HK-2 (cell line): ENCODE measurements at regions not wholly inside any gene's neighbourhood (a gene's known extent, or its start where the extent isn't known, plus 50 kb on each side); places are given as distances from the start of the nearest gene placed in this dataset.
"Not testable (repeated sequence)": the region's sequence is repeated elsewhere in the genome, so short reads cannot be mapped to it uniquely, and the experiment has no call there.

Experiments
- DNase-seq: peaks from one replicate; pipeline ENCODE4 v3.0.0-alpha.2; 2018; ENCODE audit not compliant: unreplicated experiment

DNA sequence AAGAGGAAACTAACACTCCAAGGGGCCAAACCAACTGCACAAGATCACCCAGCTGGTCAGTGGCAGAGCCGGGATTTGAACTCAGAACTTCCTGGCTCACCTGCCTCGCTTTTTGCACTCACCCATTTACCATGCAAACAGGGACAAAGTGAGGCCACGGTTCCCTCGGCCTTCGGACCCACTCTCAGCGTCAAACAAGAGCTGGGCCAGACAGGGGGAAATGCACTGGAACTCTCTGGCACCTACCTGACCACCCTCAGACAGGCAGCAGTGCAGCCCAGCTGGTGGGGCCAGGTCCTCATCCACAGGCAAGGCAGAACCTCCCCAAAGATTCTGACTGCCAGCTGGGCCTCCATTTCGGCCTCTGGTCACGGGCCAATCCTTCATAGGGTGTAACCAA, 93.7 kb upstream of the SRSF6 start:
- no peak for DNase-seq

DNA sequence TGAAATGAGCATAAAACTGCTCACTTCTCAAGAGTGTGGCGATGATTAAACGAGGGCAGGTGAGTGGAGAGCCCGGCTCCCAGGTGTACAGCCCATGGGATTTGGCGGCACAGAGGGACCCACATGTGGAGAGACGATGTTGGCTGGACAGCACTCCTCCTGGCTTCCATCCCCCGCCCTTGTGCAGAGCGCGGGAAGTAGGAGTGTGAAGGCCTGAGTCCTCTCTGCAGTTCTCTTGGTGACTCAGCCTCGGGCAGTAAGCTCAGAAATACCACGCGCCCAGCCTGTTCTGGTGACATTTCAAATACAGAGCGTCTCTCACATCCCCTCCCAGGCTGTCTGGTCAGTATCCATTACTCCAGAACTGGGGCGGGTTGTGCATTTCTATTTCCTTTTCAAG, 94.2 kb upstream of the SRSF6 start:
- no peak for DNase-seq

DNA sequence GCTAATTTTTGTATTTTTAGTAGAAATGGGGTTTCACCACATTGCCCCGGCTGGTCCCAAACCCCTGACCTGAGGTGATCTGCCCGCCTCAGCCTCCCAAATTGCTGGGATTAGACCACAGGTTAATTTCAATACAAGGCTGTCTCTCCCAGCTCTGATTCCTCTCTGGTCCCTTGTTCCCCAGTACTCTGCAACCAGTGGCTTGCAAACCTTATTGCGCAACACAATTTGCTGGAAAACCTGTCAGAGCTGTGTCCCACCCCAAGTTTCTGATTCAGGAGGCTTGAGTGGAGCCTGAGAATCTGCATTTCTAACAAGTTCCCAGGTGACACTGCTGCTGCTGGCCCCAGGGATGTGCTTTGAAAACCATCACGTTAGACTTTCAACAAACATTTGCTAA, 96.2 kb upstream of the SRSF6 start:
- no peak for DNase-seq

DNA sequence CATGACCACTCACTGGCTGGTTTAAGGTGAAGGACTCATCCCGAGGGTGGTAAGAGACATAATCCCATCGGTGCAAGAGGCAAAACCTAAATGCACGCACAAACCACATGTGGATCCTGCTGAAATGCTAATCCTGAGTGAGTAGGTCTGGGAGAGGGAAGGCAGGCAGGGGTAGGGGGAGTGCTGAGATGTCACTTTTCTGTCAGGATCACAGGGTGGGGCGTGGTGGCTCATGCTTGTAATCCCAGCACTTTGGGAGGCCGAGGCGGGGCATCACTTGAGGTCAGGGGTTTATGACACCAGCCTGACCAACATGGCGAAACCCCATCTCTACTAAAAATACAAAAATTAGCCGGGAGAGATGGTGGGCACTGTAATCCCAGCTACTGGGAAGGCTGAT, 97.7 kb upstream of the SRSF6 start:
- no peak for DNase-seq

DNA sequence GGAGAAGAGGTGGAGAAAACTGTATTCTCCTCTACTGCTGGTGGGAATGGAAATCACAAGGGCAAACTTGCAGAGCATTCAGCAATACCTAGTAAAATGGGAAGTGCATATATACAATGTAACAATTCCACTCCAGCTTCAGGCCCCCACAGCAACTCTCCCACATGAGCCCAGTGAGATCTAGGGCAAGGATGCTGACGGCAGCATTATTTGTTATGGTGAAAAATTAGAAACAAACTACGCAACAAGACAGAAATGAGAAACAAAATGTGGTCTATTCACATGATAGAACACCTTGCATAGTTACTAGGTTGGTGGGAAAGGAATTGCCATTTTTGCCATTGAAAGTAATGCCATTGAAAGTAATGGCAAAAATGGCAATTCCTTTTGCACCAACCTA, 98.9 kb upstream of the SRSF6 start:
- DNase-seq, result no peak

DNA sequence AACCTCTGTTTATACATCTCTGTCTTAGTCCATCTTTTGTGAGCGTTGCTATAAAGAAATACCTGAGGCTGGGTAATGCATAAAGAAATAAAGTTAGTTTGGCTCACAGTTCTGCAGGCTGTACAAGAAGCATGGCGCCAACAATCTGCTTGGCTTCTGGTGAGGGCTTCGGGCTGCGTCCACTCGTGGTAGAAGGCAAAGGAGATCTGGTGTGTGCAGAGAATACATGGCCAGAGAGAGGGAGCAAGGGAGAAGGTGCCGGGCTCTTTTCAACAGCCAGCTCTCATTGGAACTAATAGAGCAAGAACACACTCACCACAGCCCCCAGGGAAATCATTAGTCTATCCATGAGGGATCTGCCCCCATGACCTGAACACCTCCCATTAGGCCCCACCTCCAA, 100.3 kb upstream of the SRSF6 start:
- no peak for DNase-seq

DNA sequence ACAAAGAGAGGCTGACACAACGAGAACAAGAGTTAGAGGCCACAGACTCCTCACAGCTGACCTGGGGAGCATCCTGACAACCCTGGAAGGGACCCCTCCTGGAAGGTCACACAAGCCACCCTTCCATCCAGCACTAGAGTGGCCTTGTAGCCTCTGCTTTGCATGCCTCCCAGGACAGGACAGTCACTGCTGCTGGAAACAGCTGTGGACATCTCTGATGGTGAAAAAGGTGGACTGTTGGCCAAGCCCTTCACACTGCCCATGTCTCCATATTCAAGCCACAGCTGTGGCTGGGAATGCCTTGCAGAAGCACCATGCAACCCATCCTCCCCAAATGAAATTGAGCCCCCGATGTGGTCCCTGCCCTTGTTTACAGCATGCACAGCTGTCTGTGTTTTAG, 102.1 kb upstream of the SRSF6 start:
- no peak for DNase-seq

DNA sequence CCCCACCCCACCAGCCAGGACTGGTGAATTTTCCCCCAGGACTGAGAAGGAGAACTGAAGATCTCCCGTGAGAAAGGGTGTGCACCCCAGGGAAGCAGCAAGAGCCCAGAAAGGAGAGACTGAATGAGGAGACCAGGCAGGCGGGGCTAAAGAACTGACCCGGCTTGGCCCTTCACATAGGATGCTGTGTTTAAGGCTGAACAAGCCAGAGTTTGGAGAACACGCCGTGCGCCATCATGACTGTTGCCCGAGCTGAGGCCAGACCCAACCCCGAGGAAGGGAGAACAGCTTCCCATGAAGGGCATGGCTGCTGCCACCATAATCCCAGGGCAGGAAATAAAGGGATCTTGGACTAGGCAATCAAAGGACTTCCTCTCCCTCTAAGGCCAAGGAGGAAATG, 104.7 kb upstream of the SRSF6 start:
- no peak for DNase-seq

DNA sequence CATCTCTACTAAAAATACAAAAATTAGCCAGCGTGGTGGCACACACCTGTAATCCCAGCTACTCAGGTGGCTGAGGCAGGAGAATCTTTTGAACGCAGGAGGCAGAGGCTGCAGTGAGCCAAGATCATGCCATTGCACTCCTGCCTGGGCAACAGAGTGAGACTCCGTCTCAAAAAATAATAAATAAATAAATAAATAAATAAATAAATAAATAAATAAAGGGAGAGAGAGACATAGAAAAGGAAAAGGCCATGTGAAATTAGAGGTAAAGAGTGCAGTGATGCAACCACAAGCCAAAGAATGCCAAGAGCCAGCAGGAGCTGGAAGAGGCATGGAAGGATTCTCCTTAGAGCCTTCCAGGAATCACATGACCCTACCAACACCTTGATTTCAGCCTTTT, 107.0 kb upstream of the SRSF6 start:
- not testable (repeated sequence) for DNase-seq

DNA sequence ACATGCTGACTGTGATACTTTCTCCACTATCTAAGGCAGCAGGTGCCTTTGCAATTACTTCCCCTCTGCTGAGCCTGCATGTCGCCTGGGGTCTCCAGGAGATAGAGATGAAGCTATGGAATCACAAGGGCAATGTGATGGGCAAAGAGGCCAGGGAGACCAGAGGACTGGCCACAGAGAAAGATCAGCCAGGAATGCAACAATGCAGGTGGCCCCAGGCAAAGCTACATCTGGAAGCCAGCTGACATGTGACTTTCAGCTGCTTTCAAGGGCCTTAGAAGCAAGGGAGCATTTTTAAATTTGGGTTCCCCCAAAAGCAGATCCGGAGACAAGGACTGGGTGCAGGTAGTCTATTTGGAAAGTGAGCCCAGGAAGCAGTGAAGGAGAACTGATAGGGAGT, 107.9 kb upstream of the SRSF6 start:
- DNase-seq, result no peak

DNA sequence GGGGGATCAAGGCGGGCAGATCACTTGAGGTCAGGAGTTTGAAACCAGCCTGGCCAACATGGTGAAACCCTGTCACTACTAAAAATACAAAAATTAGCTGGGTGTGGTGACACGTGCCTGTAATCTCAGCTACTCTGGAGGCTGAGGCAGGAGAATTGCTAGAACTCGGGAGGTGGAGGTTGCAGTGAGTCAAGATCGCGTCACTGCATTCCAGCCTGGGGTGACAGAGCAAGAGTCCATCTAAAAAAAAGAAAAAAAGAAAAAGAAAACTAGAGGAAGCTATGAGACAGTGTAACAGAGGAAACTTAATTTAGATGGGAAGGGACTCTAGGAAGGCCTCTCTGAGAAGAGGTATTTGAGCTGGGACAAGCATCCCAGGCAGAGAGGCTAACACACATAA, 109.9 kb upstream of the SRSF6 start:
- not testable (repeated sequence) for DNase-seq

DNA sequence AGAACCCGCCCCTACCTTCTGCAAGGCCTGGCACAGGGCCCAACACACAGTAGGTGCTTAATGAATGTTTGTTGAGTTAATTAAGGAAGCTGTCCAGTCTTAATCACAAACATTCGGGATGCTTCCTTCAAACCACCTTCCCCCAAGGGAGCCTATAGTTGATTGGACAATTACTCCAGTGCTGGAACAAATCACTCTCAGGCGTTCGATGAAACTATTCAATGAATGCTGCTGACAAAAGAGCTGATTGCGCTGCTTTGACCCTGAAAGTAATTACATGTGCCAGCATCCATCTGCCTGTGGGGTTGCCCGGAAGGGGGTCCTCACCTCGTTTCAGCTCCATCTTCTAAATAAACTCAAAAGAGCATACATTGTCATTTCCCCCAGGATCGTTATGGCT, 112.0 kb upstream of the SRSF6 start:
- DNase-seq, result no peak

DNA sequence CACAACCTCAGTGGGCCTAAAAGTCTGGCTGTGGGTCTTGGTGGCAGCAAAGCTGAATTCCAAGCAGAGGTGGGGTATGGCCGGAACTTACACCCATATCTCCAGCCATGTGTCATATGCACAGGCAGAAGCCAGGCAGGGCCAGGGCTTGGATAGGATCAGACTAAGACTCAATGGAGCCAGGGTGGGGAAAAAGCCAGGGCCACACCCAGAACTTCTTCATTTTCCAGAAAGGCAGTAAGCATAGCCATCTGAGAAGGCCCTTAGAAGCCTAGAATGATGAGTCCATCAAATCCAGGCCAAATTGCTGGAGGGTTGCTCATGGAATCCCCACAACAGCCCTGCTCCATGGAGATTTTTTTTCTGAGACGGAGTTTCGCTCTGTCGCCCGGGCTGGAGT, 116.2 kb upstream of the SRSF6 start:
- DNase-seq, result no peak

DNA sequence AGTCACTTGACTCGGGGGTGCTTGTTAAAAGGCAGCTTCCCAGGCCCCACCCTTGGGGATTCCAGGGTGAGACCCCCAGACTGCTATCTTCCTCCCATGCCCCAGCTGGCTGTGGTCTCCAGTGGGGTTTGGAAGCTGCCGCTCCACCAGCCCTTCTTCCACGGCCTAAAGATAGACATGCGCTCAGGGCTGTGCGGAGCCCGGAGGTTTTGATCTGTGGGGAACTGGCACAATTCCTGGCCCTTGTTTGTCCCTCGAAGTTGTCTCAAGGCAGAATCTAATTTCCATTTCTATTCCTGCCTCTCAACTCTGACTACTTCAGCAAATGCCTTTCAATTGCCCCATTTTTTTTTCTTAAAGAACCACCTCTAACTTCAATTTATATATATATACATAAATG, 120.7 kb upstream of the SRSF6 start:
- no peak for DNase-seq

DNA sequence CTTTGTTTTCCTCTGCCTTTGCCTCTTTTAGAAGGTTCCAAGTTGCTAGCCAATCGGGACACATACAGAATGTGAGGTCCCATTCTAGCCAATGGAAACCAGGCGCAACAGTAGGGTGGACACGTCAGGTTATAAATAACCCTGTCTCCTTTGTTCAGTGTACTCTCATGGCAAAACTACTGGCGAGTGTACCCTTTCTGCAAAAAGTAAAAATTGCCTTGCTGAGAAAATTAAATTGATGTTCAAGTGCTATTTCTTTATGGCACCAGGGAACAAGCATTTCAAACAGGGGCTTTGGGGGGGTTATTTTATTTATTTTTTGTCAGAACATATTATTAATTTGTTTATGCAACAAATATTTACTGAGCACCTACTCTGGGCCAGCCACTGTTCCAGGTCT, 123.6 kb upstream of the SRSF6 start:
- DNase-seq, result no peak

DNA sequence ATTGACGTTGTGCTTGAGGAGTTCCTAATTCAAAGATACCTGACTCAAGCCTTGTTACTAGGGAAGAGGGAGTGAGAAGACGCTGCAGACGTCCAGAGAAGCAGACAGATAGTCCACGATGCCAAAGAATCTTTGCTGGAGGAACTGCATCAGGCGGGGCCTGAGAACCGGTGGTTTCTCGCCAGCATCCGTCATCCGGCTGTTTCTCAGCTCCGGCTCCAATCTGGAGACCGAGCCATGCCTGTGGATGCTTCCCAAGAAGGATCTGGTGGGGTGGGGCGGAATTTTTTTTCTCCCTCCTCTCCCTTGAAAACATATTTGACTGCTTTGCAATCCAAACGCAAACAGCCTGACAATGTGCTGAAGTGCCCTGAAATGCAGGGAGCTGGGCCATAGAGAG, 125.8 kb upstream of the SRSF6 start:
- DNase-seq, result no peak

DNA sequence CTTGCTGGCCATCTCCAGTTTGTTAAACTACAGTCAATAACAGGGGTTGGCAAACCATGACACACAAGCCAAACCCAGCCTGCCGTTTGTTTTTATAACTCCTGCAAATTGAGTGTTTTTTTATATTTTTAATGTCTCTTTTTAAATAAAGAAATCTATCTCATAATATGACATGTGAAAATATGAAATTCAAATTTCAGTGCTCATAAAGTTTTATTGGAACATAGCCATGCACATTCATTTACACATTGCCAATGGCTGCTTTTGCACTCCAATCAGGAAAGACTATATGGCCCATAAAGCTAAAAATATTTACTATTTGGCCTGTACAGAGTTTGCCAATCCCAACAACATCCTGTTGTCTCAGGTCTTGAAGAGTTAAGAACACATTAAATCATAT, 129.0 kb upstream of the SRSF6 start:
- no peak for DNase-seq

DNA sequence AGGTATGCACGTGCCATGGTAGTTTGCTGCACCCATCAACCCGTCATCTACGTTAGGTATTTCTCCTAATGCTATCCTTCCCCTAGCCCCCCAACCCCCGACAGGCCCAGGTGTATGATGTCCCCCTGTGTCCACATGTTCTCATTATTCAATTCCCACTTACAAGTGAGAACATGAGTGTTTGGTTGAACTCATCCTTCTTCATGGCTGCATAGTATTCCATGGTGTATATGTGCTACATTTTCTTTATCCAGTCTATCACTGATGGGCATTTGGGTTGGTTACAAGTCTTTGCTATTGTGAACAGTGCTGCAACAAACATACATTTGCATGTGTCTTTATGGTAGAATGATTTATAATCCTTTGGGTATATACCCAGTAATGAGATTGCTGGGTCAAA, 130.5 kb upstream of the SRSF6 start:
- not testable (repeated sequence) for DNase-seq

DNA sequence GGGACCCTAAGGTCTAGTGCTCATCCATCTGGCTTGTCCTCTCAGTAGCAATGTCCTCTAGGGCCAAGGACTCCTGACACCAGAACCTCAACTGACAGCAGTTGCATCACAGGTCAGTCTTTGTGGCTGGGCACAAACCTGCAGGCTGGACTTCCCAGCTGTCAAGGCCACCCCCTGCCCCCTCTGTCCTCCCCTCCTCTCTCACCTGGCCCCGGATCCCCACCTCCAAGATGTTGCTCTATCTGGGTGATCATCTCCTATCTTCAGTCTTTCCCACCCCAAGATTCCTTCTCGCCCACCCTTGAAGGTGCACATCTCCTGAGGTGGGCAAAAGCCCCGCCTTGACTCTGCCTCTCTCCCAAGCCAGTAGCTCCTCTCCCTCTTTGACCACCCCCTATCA, 131.8 kb upstream of the SRSF6 start:
- no peak for DNase-seq

DNA sequence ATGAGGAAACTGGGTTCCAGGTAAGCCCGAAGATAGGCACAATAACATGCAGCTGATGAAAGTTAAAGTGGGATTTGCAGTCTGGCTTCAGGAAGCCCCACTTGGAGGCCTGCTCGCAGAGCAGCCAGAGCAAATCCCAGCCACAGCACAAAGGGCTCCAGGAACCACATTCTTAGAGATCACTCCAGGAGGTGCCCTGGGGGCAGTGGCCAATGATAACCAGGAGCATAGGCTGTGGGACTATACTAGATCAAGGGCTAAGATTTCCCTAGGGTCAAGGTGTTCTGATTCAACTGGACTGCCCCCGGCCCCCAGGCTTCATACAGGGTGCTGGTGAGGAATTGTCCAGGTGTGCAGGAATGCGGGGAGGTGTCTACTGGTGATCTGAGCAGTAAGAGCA, 133.9 kb upstream of the PTPRT start:
- no peak for DNase-seq

DNA sequence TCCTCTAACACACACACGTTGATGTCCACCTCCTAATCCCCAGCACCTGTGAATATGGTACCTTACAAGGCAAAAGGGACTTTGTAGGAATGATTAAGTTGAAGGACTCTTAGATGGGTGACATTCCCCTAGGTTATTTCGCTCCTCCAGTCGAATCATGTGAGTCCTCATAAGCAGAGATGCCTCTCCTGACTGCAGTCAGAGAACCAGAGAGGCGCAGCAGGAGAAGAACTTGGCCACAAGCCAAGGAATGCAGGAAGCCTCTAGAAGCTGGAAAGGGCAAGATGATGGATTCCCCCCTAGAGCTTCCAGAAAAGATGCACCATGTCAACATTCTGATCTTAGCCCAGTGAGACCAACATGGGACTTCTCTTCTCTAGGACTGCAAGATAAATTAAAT, 133.1 kb upstream of the PTPRT start:
- no peak for DNase-seq

DNA sequence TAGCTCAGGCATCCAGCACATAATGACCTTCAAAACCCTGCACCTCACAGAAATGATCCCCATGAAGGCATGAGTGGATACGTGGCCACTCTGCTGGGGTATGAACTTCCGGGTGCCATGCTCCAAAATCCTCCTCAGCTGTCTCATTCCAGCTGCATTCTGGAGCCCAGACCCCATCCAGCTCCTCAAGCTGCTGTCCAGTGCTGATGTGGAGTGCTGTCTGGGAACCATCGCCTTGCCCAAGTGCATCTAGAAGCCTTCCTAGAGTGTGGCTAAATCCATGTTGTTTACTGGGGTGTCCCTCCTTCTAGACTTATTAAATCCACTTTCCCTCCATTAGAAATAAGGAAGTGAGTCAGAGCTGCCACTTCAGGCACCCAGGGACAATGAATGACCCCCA, 130.8 kb upstream of the PTPRT start:
- no peak for DNase-seq

DNA sequence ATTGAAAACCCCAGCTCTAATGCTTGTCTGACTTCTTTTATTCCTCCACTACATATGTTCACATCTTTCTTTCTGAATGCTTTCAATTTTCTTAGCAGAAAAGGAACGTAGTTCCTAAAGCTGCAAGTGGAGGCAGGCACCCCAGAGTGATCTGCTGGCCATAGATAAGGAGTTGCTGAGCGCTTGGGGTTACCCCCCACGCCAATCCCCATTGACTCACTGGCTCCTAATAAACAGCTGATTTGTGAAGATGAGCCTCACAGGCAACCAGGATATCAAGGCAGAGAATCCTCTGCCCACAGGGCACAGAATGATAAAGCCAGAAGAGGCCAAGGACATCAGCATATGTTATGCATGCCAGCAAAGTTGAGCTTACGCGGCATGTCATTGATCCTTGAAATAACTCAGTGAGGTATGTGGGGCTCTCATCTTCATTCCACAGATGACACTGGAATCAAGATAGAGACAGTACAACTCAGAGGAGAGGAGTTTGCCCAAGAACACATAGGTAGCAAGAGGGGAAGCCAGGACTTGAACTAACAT, 129.1 kb upstream of the PTPRT start:
- DNase-seq, result no peak

DNA sequence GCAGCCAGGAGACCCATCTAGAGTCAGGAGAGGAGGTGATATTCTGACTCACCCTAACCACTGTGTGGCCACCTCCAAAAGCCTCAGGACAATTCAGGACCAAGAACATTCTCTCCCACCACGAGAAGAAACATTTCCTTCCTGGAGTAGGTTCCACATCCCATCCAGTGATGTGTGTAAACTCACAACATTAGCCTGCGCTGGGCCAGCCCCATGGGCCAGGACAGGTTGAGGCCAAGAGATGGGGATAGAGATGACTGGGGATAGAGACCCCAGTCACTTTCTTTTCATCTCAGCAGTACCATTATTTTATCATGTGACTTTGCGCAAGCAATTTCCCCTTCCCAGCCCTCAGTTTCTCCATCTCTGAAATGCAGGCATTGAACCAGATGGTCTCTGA, 126.6 kb upstream of the PTPRT start:
- DNase-seq, result no peak

DNA sequence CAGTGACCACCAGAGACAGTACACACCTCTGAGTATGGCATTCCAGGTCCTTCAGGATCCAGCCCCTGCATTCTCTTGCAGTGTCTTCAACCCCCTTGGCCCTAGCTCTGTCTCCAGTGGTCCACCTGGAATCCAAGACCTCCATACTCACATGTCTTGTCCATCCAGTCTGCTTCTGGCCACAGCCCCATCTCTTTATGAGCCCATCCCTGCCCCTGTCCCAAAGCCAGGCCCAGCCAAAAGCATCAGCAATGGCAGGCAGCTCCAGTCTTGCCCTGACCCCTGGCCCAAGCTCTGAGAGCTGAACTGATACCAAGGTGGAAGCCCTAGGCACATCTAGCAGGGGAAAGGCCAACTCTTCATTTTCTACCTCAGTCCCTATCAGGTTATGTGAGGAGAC, 119.6 kb upstream of the PTPRT start:
- DNase-seq, result no peak
